OCI-LY1 (cell line): ENCODE measurements at regions not wholly inside any gene's neighbourhood (a gene's known extent, or its start where the extent isn't known, plus 50 kb on each side); places are given as distances from the start of the nearest gene placed in this dataset.

Source experiments
- H2AFZ ChIP-seq: fragments of 200-600 bp; sonication (generic), shearing (Covaris generic); 2 replicates; pipeline ENCODE4 v1.6.0; 2014; ENCODE audit warnings: antibody characterized with exemption, mild to moderate bottlenecking, low read length
- H3F3A ChIP-seq: fragments of 200-600 bp; sonication (generic), shearing (Covaris generic); 2 replicates; pipeline ENCODE4 v1.6.0; 2014; ENCODE audit warnings: mild to moderate bottlenecking, antibody characterized with exemption, low read length, moderate library complexity; ENCODE audit not compliant: insufficient read depth
- H3K27ac ChIP-seq: fragments of 200-600 bp; sonication (generic); 2 replicates; pipeline ENCODE4 v1.5.1; 2014; ENCODE audit warnings: low read length, mixed run types, mild to moderate bottlenecking, low read depth; ENCODE audit not compliant: poor library complexity, severe bottlenecking
- H3K27me3 ChIP-seq: fragments of 200-600 bp; sonication (generic); 2 replicates; pipeline ENCODE4 v1.6.0; 2014; ENCODE audit warnings: antibody characterized with exemption, mild to moderate bottlenecking, low read length, moderate library complexity; ENCODE audit not compliant: insufficient read depth
- H3K36me3 ChIP-seq: fragments of 200-600 bp; sonication (generic); 2 replicates; pipeline ENCODE4 v1.6.1; 2014; ENCODE audit warnings: mild to moderate bottlenecking, antibody characterized with exemption, low read length, moderate library complexity, mixed read lengths; ENCODE audit not compliant: insufficient read depth
- H3K4me1 ChIP-seq: fragments of 200-600 bp; sonication (generic); 2 replicates; pipeline ENCODE4 v1.5.1; 2014; ENCODE audit warnings: mild to moderate bottlenecking, low read length, moderate library complexity; ENCODE audit not compliant: insufficient read depth, severe bottlenecking
- H3K4me2 ChIP-seq: fragments of 200-600 bp; sonication (generic), shearing (Covaris generic); 2 replicates; pipeline ENCODE4 v1.6.1; 2014; ENCODE audit warnings: low read length
- H3K4me3 ChIP-seq: fragments of 200-600 bp; sonication (generic); 2 replicates; pipeline ENCODE4 v1.5.1; 2014; ENCODE audit warnings: low read length, low read depth, mild to moderate bottlenecking, mixed read lengths; ENCODE audit not compliant: poor library complexity, severe bottlenecking
- H3K79me2 ChIP-seq: fragments of 200-600 bp; shearing (Covaris generic); 2 replicates; pipeline ENCODE4 v1.6.1; 2016; ENCODE audit warnings: mixed run types, low read length, mixed read lengths; ENCODE audit not compliant: insufficient read depth
- H3K9ac ChIP-seq: fragments of 200-600 bp; sonication (generic), shearing (Covaris generic); 2 replicates; pipeline ENCODE4 v1.6.1; 2014; ENCODE audit warnings: mild to moderate bottlenecking, low read length, mixed read lengths
- H3K9me2 ChIP-seq: fragments of 200-600 bp; sonication (generic), shearing (Covaris generic); 2 replicates; pipeline ENCODE4 v1.6.1; 2014; ENCODE audit warnings: low read depth, mild to moderate bottlenecking, low read length, mixed read lengths
- H3K9me3 ChIP-seq: fragments of 200-600 bp; shearing (Covaris generic); 2 replicates; pipeline ENCODE4 v1.6.1; 2014; ENCODE audit warnings: low read length, mixed read lengths
- H4K20me1 ChIP-seq: fragments of 200-600 bp; sonication (generic), shearing (Covaris generic); 2 replicates; pipeline ENCODE4 v1.6.0; 2016; ENCODE audit warnings: mild to moderate bottlenecking, low read length; ENCODE audit not compliant: insufficient read depth
- EZH2 ChIP-seq: fragments of 200-600 bp; sonication (generic), shearing (Covaris generic); IDR thresholded peaks from 2 replicates; pipeline ENCODE4 v1.8.0; 2017; ENCODE audit warnings: borderline replicate concordance, mixed run types, mild to moderate bottlenecking, antibody characterized with exemption, low read length, moderate library complexity, mixed read lengths
- TF ChIP-seq, protein P1 (sequence below): fragments of 200-600 bp; sonication (generic), shearing (Covaris generic); IDR thresholded peaks from 2 replicates; pipeline ENCODE4 v1.5.1; 2017; ENCODE audit warnings: mild to moderate bottlenecking, antibody characterized with exemption, low read length, moderate library complexity, mixed read lengths

DNA sequence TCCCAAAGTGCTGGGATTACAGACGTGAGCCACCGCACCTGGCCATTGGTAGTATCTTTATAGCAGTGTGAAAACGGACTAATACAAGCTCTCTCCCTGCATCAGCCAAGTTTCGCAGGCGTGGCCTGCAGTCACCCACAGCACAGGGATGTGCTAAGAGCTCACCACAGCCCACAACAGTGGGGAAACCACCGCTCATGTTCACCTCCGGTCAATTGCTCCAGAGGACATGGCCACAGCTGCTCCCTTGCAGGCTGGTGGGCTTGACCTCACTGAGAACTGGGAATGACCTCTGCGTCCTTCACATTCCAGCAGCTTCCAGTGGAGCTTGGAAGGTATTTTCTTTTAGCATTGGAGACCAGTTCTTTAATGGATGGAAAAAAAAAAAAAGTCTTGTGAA lies 156.4 kb downstream of the KCTD15 start:
- Histone ChIP-seq H3K4me3 (no peak overlapping the region), H3K36me3 (no peaks in the 10 kb centered on the region)

GRCh38 chr19:33953592-33953991 lies 156.9 kb downstream of the KCTD15 start:
- no peak for TF ChIP-seq EZH2
- TF ChIP-seq, protein P1, sequence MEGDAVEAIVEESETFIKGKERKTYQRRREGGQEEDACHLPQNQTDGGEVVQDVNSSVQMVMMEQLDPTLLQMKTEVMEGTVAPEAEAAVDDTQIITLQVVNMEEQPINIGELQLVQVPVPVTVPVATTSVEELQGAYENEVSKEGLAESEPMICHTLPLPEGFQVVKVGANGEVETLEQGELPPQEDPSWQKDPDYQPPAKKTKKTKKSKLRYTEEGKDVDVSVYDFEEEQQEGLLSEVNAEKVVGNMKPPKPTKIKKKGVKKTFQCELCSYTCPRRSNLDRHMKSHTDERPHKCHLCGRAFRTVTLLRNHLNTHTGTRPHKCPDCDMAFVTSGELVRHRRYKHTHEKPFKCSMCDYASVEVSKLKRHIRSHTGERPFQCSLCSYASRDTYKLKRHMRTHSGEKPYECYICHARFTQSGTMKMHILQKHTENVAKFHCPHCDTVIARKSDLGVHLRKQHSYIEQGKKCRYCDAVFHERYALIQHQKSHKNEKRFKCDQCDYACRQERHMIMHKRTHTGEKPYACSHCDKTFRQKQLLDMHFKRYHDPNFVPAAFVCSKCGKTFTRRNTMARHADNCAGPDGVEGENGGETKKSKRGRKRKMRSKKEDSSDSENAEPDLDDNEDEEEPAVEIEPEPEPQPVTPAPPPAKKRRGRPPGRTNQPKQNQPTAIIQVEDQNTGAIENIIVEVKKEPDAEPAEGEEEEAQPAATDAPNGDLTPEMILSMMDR = no peak
- no peak overlapping the region for H3K27ac ChIP-seq
- no peaks in the 10 kb centered on the region for H3F3A ChIP-seq
- H3K4me2 ChIP-seq = no peak overlapping the region
- no peak overlapping the region for H3K4me3 ChIP-seq
- no peaks in the 10 kb centered on the region for H3K9me3 ChIP-seq
- no peak overlapping the region for H3K9ac ChIP-seq
- H3K9me2 ChIP-seq = no peaks in the 10 kb centered on the region
- no peaks in the 10 kb centered on the region for H3K79me2 ChIP-seq
- H4K20me1 ChIP-seq = no peaks in the 10 kb centered on the region
- H3K27me3 ChIP-seq = no peaks in the 10 kb centered on the region
- no peaks in the 10 kb centered on the region for H3K36me3 ChIP-seq
- H2AFZ ChIP-seq = no peak overlapping the region
- H3K4me1 ChIP-seq = no peaks in the 10 kb centered on the region

More for the DNA sequence above, 156.4 kb downstream of the KCTD15 start:
- Histone ChIP-seq H3K79me2 (no peaks in the 10 kb centered on the region), H3K9ac (no peak overlapping the region), H3K4me2 (no peak overlapping the region), H3K4me1 (no peaks in the 10 kb centered on the region), H3K27ac (no peak overlapping the region), H3K9me2 (no peaks in the 10 kb centered on the region), H2AFZ (no peak overlapping the region), H4K20me1 (no peaks in the 10 kb centered on the region), H3K9me3 (no peaks in the 10 kb centered on the region), H3F3A (no peaks in the 10 kb centered on the region), H3K27me3 (no peaks in the 10 kb centered on the region)
- no peak for TF ChIP-seq EZH2
- TF ChIP-seq, protein P1 = no peak

GRCh38 chr19:33954686-33955085 lies 158.0 kb downstream of the KCTD15 start:
- H3K9me2 ChIP-seq = no peaks in the 10 kb centered on the region
- no peak for TF ChIP-seq EZH2
- TF ChIP-seq, protein P1 = no peak
- H3K27me3 ChIP-seq = no peaks in the 10 kb centered on the region
- no peaks in the 10 kb centered on the region for H3K4me1 ChIP-seq
- H3K9ac ChIP-seq = no peak overlapping the region
- H3K9me3 ChIP-seq = no peaks in the 10 kb centered on the region
- H3K36me3 ChIP-seq = no peaks in the 10 kb centered on the region
- H3F3A ChIP-seq = no peaks in the 10 kb centered on the region
- no peaks in the 10 kb centered on the region for H3K79me2 ChIP-seq
- H2AFZ ChIP-seq = no peak overlapping the region
- no peak overlapping the region for H3K27ac ChIP-seq
- H4K20me1 ChIP-seq = no peaks in the 10 kb centered on the region
- H3K4me3 ChIP-seq = no peak overlapping the region
- no peak overlapping the region for H3K4me2 ChIP-seq
